ENCODE measurements at regions not wholly inside any gene's neighbourhood (a gene's known extent, or its start where the extent isn't known, plus 50 kb on each side); places are given as distances from the start of the nearest gene placed in this dataset.

DNA sequence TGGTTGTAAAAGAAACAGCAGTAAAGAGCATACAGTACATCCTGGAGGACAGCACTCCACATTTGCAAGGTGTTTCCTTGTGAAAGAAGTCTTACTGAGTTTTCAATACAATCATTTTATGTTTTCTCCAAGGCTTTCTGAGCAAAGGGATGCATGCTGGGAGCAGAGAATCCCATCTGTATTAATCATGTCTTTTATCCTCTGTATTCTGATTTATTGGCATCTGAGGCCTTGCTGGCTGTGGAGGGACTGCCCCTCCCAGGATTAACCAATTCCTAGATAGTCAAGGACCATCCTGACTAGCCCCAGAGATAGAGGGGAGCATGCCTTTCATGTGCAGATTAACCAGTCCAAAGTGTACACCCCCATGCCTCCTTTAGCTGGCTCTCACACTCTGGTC lies 476.3 kb downstream of the SIPA1L2 start:
- H3K27ac Mint-ChIP-seq (ENCODE audit: unreplicated experiment), result no peak overlapping the region
- ChIA-PET CTCF (no interaction called here), POLR2A (no interaction called here)
- H3K9me3 Mint-ChIP-seq (ENCODE audit: unreplicated experiment), result peaks cover 6% of the 10 kb centered on the region
- peaks cover 3% of the 10 kb centered on the region for H3K27me3 Mint-ChIP-seq (ENCODE audit: insufficient read depth, unreplicated experiment)
- no TSS peak for BruUV-seq (replicated peaks)
- no peak for DNase-seq
- no peaks in the 10 kb centered on the region for H3K4me1 ChIP-seq
- no peak overlapping the region for H3K4me3 ChIP-seq (ENCODE audit: low read depth, low read length)
- intact Hi-C loops (cut with micrococcal nuclease; ENCODE audit: unreplicated experiment), result no loop called here
- TF ChIP-seq, protein P1, sequence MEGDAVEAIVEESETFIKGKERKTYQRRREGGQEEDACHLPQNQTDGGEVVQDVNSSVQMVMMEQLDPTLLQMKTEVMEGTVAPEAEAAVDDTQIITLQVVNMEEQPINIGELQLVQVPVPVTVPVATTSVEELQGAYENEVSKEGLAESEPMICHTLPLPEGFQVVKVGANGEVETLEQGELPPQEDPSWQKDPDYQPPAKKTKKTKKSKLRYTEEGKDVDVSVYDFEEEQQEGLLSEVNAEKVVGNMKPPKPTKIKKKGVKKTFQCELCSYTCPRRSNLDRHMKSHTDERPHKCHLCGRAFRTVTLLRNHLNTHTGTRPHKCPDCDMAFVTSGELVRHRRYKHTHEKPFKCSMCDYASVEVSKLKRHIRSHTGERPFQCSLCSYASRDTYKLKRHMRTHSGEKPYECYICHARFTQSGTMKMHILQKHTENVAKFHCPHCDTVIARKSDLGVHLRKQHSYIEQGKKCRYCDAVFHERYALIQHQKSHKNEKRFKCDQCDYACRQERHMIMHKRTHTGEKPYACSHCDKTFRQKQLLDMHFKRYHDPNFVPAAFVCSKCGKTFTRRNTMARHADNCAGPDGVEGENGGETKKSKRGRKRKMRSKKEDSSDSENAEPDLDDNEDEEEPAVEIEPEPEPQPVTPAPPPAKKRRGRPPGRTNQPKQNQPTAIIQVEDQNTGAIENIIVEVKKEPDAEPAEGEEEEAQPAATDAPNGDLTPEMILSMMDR (IDR thresholded peaks at IDR 0.05; ENCODE audit: insufficient read depth in 1 of 2, low read depth in 1 of 2, low read length in 1 of 2, severe bottlenecking in 1 of 2, unreplicated experiment in 1 of 2), result no peak
- no peaks in the 10 kb centered on the region for H3K36me3 ChIP-seq (ENCODE audit: control insufficient read depth, insufficient read depth, low read length)
- H3K27me3 ChIP-seq (replicated peaks; ENCODE audit: control insufficient read depth, insufficient read depth, low read length), result no peaks in the 10 kb centered on the region
- H3K36me3 Mint-ChIP-seq (ENCODE audit: insufficient read depth, unreplicated experiment), result no peaks in the 10 kb centered on the region
- H3K9me3 ChIP-seq, result peaks cover 2% of the 10 kb centered on the region; the same call in 1 of the 2 replicates
- H3K4me3 Mint-ChIP-seq (ENCODE audit: unreplicated experiment), result no peak overlapping the region
- no peaks in the 10 kb centered on the region for H3K4me1 Mint-ChIP-seq (ENCODE audit: low read depth, unreplicated experiment)

DNA sequence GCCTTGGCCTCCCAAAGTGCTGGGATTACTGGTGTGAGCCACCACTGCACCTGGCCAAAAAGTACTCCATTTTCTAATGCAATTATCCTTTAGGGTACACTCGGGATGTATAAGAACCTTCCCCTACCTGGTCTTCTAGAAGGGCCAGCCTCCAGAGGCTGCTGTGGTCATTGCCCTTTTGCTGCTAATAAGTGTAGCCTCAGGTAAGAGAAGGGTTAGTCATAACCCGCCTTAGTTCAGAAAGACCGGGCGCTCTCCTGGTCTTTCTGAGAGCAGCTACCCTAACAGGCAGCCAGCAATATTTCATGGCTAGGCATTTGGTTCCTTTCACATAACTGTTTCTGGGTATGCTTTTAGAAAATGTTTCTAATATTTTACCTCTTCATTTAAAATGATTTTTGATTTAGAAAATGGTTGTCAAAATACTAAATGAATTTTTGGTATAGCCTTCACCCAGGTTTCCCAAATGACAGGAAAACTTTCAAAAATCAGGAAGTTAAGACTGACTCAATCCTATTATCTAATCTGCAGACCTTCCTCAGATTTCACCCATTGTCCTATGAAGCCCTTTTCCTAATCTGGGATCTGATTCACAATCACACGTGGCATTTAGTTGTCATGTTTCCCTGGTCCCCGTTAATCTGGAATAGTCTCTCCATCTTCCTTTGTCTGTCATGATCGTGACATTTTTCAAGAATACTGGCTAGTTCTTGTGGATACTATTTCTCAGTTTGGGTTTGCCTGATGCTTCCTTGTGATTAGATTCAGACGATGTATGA lies 479.0 kb downstream of the SIPA1L2 start:
- Mint-ChIP-seq H3K4me3 (ENCODE audit: unreplicated experiment) (no peak overlapping the region), H3K27ac (ENCODE audit: unreplicated experiment) (no peak overlapping the region), H3K36me3 (ENCODE audit: insufficient read depth, unreplicated experiment) (no peaks in the 10 kb centered on the region), H3K27me3 (ENCODE audit: insufficient read depth, unreplicated experiment) (peaks cover 3% of the 10 kb centered on the region), H3K4me1 (ENCODE audit: low read depth, unreplicated experiment) (no peaks in the 10 kb centered on the region), H3K9me3 (ENCODE audit: unreplicated experiment) (no peaks in the 10 kb centered on the region)
- no peaks in the 10 kb centered on the region for H3K27me3 ChIP-seq (replicated peaks; ENCODE audit: control insufficient read depth, insufficient read depth, low read length)
- intact Hi-C loops (cut with micrococcal nuclease; ENCODE audit: unreplicated experiment), result no loop called here
- DNase-seq, result no peak
- POLR2A ChIA-PET, result no interaction called here
- H3K4me1 ChIP-seq, result no peaks in the 10 kb centered on the region
- TF ChIP-seq, protein P1 (IDR thresholded peaks at IDR 0.05; ENCODE audit: insufficient read depth in 1 of 2, low read depth in 1 of 2, low read length in 1 of 2, severe bottlenecking in 1 of 2, unreplicated experiment in 1 of 2), result no peak
- no peaks in the 10 kb centered on the region for H3K9me3 ChIP-seq
- BruUV-seq (replicated peaks), result no TSS peak
- CTCF ChIA-PET, result no interaction called here
- no peaks in the 10 kb centered on the region for H3K36me3 ChIP-seq (ENCODE audit: control insufficient read depth, insufficient read depth, low read length)
- H3K4me3 ChIP-seq (ENCODE audit: low read depth, low read length), result no peak overlapping the region

DNA sequence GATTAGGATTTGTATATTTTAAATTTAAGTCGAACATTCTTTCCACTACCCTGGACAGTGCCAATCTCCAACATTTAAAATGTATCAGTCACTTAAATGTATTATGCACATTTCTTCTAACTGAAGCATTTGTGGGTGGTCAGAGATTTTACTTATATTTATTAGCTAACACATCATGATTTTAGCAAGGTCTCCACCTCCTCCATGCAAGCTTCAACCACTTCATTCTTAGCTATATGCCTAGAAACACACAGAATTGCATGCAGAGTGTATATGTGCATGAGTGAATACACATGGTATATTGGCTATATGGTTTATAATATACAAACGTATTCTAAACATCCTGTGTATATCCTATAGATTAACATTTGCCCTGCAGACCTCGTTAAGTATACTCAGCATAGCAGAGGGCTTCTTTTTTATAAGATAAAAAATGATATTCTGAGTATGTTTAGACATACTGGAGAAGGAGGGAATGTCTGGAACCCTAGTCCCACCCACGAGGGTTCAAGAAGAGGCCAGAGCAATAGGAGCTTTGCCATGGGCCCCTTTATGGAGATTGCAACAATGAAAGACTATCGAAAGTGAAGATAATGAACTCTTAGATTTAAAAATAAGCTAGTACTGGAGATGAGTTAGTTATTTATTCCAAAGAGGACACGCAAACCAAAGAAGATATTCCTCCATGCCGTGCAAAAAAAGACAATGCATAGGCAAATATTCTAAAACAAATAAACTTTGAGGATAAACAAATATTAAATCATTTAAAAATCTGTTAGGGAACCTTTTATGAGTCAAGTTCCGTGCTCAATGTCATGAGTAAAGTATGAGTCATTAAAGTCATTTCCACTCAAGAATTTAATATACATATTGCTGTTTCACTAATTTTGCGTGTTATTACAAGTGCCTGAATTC lies 480.4 kb downstream of the SIPA1L2 start:
- H3K36me3 Mint-ChIP-seq (ENCODE audit: insufficient read depth, unreplicated experiment), result no peaks in the 10 kb centered on the region
- no peaks in the 10 kb centered on the region for H3K36me3 ChIP-seq (ENCODE audit: control insufficient read depth, insufficient read depth, low read length)
- no peak overlapping the region for H3K4me3 Mint-ChIP-seq (ENCODE audit: unreplicated experiment)
- TF ChIP-seq, protein P1 (IDR thresholded peaks at IDR 0.05; ENCODE audit: insufficient read depth in 1 of 2, low read depth in 1 of 2, low read length in 1 of 2, severe bottlenecking in 1 of 2, unreplicated experiment in 1 of 2), result no peak
- no peaks in the 10 kb centered on the region for H3K9me3 Mint-ChIP-seq (ENCODE audit: unreplicated experiment)
- no peaks in the 10 kb centered on the region for H3K27me3 ChIP-seq (replicated peaks; ENCODE audit: control insufficient read depth, insufficient read depth, low read length)
- CTCF ChIA-PET, result no interaction called here
- intact Hi-C loops (cut with micrococcal nuclease; ENCODE audit: unreplicated experiment), result no loop called here
- BruUV-seq (replicated peaks), result no TSS peak
- POLR2A ChIA-PET, result no interaction called here
- H3K27ac Mint-ChIP-seq (ENCODE audit: unreplicated experiment), result no peak overlapping the region
- H3K4me3 ChIP-seq (ENCODE audit: low read depth, low read length), result no peak overlapping the region
- no peak for DNase-seq
- H3K4me1 Mint-ChIP-seq (ENCODE audit: low read depth, unreplicated experiment), result no peaks in the 10 kb centered on the region
- peaks cover 3% of the 10 kb centered on the region for H3K27me3 Mint-ChIP-seq (ENCODE audit: insufficient read depth, unreplicated experiment)
- H3K9me3 ChIP-seq, result no peaks in the 10 kb centered on the region
- H3K4me1 ChIP-seq, result no peaks in the 10 kb centered on the region
